ENCODE measurements at regions not wholly inside any gene's neighbourhood (a gene's known extent, or its start where the extent isn't known, plus 50 kb on each side); places are given as distances from the start of the nearest gene placed in this dataset.
A peak's percentile ranks its signal among the peaks of the same experiment; 100 is the strongest.

DNA sequence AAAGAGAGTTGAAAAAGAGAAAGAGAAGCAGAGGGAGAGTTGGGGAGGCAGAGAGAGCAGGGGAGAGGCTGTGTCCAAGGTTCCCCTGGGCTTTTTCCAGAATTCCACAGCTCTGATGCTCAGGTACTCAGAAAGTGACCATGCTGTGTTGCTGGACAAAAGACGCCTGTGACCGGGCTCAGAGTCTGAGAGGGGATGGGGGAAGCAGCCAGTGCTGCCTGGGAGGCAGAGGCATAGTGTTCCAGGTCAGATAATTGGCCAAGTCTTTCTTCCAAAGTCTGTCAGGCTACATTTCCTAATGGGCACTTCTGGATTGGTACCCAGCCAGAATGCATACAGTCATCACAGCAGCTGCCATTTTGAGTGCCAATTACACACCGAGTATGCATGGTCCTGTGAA lies 86.1 kb downstream of the PTPRS start:
- intact Hi-C loops (cut with DNase I), result no loop called here
- Histone ChIP-seq H3K4me3 (ENCODE audit: low read length in 2 of 2) (no peak overlapping the region), H3K27me3 (ENCODE audit: control insufficient read depth in 1 of 2, insufficient read depth in 2 of 2, low read length in 1 of 2) (no peaks in the 10 kb centered on the region), H3K9me3 (ENCODE audit: control insufficient read depth, low read length) (peaks cover 4% of the 10 kb centered on the region), H3K27ac (ENCODE audit: low read depth in 1 of 2, low read length in 2 of 2) (no peak overlapping the region), H3K36me3 (ENCODE audit: control insufficient read depth in 1 of 2, insufficient read depth in 2 of 2, low read length in 1 of 2) (peaks cover 0 to 6% of the 10 kb centered on the region in 2 donors), H3K4me1 (ENCODE audit: control insufficient read depth in 1 of 2, insufficient read depth in 2 of 2, low read length in 2 of 2) (no peaks in the 10 kb centered on the region)
- ATAC-seq (ENCODE audit: low FRiP score) (no peak), DNase-seq (no peak)
- WGBS, 2 donors, result 83 to 98% methylated on average over 3 of the region's 3 CpGs

DNA sequence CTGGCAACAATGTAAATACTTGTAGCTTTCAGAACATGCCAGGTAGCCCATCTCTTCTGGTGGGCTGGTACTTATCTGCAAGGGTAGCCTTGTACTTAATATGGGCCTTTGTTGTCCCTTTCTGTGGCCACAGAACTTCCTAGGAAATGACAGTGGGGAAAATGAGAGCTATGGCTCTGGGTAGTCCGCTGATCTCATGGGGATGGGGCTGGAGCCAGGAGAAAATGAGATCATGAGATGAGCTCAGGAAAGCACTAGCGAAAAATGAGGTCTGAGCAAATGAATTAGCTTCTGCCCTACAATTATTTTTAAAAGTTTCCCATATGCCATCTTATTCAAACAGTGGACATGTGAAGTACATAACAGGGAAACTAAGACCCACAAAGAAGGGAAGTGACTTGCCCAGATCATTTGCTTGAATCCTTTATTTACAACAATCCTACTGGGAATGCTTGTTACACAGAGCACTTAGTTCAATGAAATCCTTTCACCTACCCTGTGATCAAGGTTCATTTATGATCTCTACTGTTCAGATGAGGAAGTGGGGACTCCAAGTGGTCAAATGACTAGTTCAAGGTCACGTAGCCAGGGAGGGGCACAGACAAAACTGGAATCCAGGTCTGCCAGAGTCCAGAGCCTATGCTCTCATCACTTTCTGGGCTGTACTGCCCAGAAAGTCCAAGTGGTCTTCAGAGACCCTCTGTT lies 87.1 kb downstream of the PTPRS start:
- no peaks in the 10 kb centered on the region for H3K27me3 ChIP-seq (ENCODE audit: control insufficient read depth in 1 of 2, insufficient read depth in 2 of 2, low read length in 1 of 2)
- no peak overlapping the region for H3K4me3 ChIP-seq (ENCODE audit: low read length in 2 of 2)
- no peak for DNase-seq
- WGBS, 2 donors, result 42 to 44% methylated on average over 3 of the region's 3 CpGs
- H3K9me3 ChIP-seq (ENCODE audit: control insufficient read depth, low read length), result peaks cover 4% of the 10 kb centered on the region
- peaks cover 0 to 6% of the 10 kb centered on the region in 2 donors for H3K36me3 ChIP-seq (ENCODE audit: control insufficient read depth in 1 of 2, insufficient read depth in 2 of 2, low read length in 1 of 2)
- no peaks in the 10 kb centered on the region for H3K4me1 ChIP-seq (ENCODE audit: control insufficient read depth in 1 of 2, insufficient read depth in 2 of 2, low read length in 2 of 2)
- H3K27ac ChIP-seq (ENCODE audit: low read depth in 1 of 2, low read length in 2 of 2), result no peak overlapping the region
- ATAC-seq (ENCODE audit: low FRiP score), result peak; percentile 75
- intact Hi-C loops (cut with DNase I), result no loop called here

DNA sequence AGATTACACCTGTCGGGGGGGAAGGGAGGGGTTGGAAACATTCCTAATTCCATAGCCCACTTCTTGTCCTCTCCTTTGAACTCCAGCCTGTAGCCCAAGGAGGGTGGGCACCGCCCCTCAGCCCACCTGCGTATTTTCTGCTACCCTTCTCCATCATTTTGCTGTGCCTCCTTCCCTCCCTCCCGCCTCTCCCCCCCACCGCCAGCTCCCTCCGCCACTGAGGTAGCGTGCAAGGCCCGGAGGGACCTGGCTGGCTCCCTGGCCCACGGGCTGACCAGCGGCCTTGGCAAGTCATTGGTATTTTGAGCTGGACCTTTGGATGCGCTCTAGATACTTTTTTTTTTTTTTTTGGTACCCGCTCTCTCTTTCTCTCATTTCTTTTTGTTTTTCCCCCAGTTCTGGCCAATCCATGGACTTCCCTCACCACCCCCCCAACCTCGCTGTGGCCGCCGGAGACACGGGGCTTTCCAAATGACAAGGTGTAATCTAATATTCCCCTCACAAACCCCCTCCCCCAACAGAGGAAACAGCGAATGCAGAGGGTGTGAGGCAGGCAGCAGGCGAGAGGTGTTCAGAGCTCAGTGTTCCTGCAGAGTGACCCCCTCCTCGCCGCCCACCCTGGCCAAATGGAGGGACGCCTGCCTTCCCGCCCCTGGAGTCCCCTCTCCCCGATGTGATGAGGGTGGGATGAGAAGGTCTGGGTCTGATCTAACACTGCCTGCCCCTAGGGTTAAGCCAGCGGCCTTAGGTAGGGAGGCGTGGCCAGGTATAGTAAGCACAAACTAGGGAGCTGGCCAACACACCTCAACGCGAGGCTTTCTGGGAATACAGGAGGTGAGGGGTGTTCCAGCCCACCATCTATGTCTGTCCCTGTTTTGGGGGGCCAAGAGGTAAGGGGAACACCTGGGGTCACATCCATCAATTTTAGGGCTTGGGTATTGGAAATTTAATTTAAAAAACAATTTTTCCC lies 89.2 kb downstream of the PTPRS start:
- no peaks in the 10 kb centered on the region for H3K27me3 ChIP-seq (ENCODE audit: control insufficient read depth in 1 of 2, insufficient read depth in 2 of 2, low read length in 1 of 2)
- ATAC-seq (ENCODE audit: low FRiP score), result no peak
- H3K4me3 ChIP-seq (ENCODE audit: low read length in 2 of 2), result no peak overlapping the region
- peaks cover 4% of the 10 kb centered on the region for H3K9me3 ChIP-seq (ENCODE audit: control insufficient read depth, low read length)
- H3K36me3 ChIP-seq (ENCODE audit: control insufficient read depth in 1 of 2, insufficient read depth in 2 of 2, low read length in 1 of 2), result peaks cover 0 to 3% of the 10 kb centered on the region in 2 donors
- no peak for DNase-seq
- no peak overlapping the region for H3K27ac ChIP-seq (ENCODE audit: low read depth in 1 of 2, low read length in 2 of 2)
- H3K4me1 ChIP-seq (ENCODE audit: control insufficient read depth in 1 of 2, insufficient read depth in 2 of 2, low read length in 2 of 2), result no peaks in the 10 kb centered on the region
- intact Hi-C loops (cut with DNase I), result no loop called here
- 49 to 58% methylated on average over 27 of the region's 27 CpGs for WGBS, 2 donors

DNA sequence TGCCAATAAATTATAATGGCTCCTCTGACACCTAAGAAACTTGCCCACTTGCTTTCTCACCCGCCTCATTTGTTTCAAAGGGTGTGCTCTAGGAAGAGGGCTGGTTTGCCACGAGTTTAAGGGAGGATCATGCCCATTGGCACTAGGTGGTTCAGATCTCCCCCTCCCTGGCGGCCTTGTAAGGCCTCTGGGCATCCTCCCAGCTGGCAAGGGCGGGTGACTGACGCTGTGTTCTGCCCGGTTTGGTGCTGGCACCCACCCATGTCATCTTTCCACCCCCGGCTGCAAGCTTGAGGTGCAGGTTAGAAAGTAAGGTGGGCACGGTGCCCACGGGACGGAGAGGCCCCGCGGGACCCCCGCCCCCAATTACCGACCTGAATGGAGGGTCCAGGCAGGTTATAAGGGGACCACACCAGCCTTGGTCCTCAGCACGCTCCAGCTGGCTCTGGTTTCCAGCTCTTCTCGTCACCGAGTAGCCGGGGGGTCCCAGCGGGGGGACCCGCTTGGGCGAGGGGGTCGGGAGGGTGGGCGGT lies 90.4 kb downstream of the PTPRS start:
- no peak overlapping the region for H3K4me3 ChIP-seq (ENCODE audit: low read length in 2 of 2)

DNA sequence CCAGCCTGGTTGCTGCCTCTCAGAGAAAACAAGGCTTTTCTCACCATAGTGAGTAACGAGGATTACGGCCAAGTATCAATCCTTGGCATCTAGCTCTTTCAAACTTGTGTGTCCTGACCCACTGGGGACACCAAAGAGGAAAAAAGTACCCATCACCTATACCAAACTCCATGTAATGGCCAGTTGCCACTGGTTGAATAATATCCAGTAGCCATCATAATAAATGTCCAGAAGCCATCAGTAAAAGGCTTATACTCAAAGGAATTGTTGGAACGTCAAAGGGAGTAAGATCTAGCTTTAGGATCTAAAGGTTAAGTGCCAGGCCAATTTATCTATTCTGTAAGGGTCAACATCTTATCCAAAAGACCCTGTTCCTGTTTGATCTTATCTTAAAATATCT lies 91.1 kb downstream of the PTPRS start:
- no peaks in the 10 kb centered on the region for H3K9me3 ChIP-seq (ENCODE audit: control insufficient read depth, low read length)
- no peaks in the 10 kb centered on the region for H3K27me3 ChIP-seq (ENCODE audit: control insufficient read depth in 1 of 2, insufficient read depth in 2 of 2, low read length in 1 of 2)
- H3K4me3 ChIP-seq (ENCODE audit: low read length in 2 of 2), result no peak overlapping the region
- no peak for ATAC-seq (ENCODE audit: low FRiP score)
- 87 to 94% methylated on average over 3 of the region's 3 CpGs for WGBS, 2 donors
- intact Hi-C loops (cut with DNase I), result no loop called here
- DNase-seq, result no peak
- no peaks in the 10 kb centered on the region for H3K36me3 ChIP-seq (ENCODE audit: control insufficient read depth in 1 of 2, insufficient read depth in 2 of 2, low read length in 1 of 2)
- no peaks in the 10 kb centered on the region for H3K4me1 ChIP-seq (ENCODE audit: control insufficient read depth in 1 of 2, insufficient read depth in 2 of 2, low read length in 2 of 2)
- no peak overlapping the region for H3K27ac ChIP-seq (ENCODE audit: low read depth in 1 of 2, low read length in 2 of 2)

More for the DNA sequence above, 90.4 kb downstream of the PTPRS start:
- peak; percentile 44 for ATAC-seq (ENCODE audit: low FRiP score)
- Histone ChIP-seq H3K27me3 (ENCODE audit: control insufficient read depth in 1 of 2, insufficient read depth in 2 of 2, low read length in 1 of 2) (no peaks in the 10 kb centered on the region), H3K4me1 (ENCODE audit: control insufficient read depth in 1 of 2, insufficient read depth in 2 of 2, low read length in 2 of 2) (no peaks in the 10 kb centered on the region), H3K9me3 (ENCODE audit: control insufficient read depth, low read length) (peaks cover 4% of the 10 kb centered on the region), H3K36me3 (ENCODE audit: control insufficient read depth in 1 of 2, insufficient read depth in 2 of 2, low read length in 1 of 2) (peaks cover 0 to 3% of the 10 kb centered on the region in 2 donors), H3K27ac (ENCODE audit: low read depth in 1 of 2, low read length in 2 of 2) (no peak overlapping the region)
- DNase-seq, result peak; percentile 80 to 94
- intact Hi-C loops (cut with DNase I), result no loop called here
- 5 to 13% methylated on average over 22 to 23 of the region's 23 CpGs for WGBS, 2 donors

DNA sequence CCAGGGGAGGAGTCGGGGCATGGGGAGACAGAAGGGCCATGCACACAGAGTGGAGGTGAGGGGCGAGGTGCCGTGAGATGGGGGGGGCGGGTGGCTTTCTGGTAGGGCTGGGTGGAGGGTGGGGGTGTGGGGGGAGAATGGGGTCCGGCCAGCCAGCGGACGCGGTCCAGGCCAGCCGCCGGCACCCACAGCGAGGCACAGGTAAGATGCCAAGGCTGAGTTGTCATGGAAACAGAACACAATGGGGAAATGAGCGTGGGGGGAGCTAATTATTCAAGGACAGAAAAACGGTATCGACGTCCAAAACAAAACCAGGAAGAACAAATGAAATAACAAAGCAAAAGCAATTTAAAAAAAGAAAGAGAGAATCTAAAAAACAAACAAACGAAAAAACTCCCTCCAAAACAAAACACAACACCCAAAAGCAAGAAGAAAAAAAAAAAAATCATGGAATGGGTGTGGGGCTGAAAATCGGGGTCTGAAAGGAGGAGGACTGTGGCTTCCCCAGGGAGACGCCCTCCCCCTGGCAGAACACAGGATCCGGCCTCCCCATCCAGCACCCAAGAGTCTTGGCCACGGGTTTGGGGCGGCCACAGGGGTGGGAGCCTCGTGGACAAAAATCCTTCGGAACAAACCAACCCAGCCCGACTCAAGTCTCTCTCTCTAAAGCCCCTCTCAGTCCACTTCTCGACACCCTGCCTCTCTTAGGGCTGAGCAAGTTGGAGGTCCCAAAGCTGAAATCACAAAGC lies 92.5 kb downstream of the PTPRS start:
- Histone ChIP-seq H3K4me3 (ENCODE audit: low read length in 2 of 2) (no peak overlapping the region), H3K36me3 (ENCODE audit: control insufficient read depth in 1 of 2, insufficient read depth in 2 of 2, low read length in 1 of 2) (no peaks in the 10 kb centered on the region), H3K9me3 (ENCODE audit: control insufficient read depth, low read length) (no peaks in the 10 kb centered on the region), H3K4me1 (ENCODE audit: control insufficient read depth in 1 of 2, insufficient read depth in 2 of 2, low read length in 2 of 2) (no peaks in the 10 kb centered on the region), H3K27me3 (ENCODE audit: control insufficient read depth in 1 of 2, insufficient read depth in 2 of 2, low read length in 1 of 2) (no peaks in the 10 kb centered on the region), H3K27ac (ENCODE audit: low read depth in 1 of 2, low read length in 2 of 2) (no peak overlapping the region)
- WGBS, 2 donors, result 83 to 85% methylated on average over 24 to 25 of the region's 25 CpGs
- no peak for ATAC-seq (ENCODE audit: low FRiP score)
- intact Hi-C loops (cut with DNase I), result no loop called here
- no peak for DNase-seq

DNA sequence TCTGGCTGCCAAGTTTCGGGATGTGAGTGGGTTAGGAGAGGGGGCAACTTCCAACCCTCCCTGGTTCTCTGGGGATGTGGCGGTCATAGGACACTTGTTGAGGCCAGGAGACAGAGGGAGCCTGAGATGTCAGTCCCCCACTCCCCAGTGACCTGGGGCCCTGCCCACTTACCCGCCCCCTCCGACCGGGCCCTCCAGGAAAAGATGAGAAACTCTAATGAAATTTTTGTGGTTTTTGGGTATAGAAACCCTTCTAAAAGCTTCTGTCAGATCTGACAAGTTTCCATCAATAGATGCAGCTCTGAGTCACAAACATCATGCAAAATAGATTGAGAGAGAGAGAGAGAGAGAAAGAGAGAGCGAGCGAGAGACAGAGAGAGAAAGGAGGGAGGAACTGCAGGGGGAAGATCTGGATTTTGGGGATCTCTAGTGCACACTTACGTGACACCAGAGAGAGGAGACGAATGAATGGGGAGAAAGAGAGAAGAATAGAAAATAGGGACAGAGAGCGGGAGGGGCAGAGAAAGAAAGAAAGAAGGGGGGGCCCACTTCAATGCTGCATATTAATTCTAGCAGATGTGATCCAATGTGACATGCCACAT lies 94.0 kb downstream of the PTPRS start:
- DNase-seq (no peak), ATAC-seq (ENCODE audit: low FRiP score) (no peak)
- no peaks in the 10 kb centered on the region for H3K9me3 ChIP-seq (ENCODE audit: control insufficient read depth, low read length)
- WGBS, 2 donors, result 90 to 91% methylated on average over 10 of the region's 10 CpGs
- intact Hi-C loops (cut with DNase I), result no loop called here
- H3K4me1 ChIP-seq (ENCODE audit: control insufficient read depth in 1 of 2, insufficient read depth in 2 of 2, low read length in 2 of 2), result no peaks in the 10 kb centered on the region
- no peaks in the 10 kb centered on the region for H3K27me3 ChIP-seq (ENCODE audit: control insufficient read depth in 1 of 2, insufficient read depth in 2 of 2, low read length in 1 of 2)
- H3K27ac ChIP-seq (ENCODE audit: low read depth in 1 of 2, low read length in 2 of 2), result no peak overlapping the region
- no peak overlapping the region for H3K4me3 ChIP-seq (ENCODE audit: low read length in 2 of 2)
- H3K36me3 ChIP-seq (ENCODE audit: control insufficient read depth in 1 of 2, insufficient read depth in 2 of 2, low read length in 1 of 2), result no peaks in the 10 kb centered on the region
